ENCODE measurements at regions not wholly inside any gene's neighbourhood (a gene's known extent, or its start where the extent isn't known, plus 50 kb on each side); places are given as distances from the start of the nearest gene placed in this dataset.

DNA sequence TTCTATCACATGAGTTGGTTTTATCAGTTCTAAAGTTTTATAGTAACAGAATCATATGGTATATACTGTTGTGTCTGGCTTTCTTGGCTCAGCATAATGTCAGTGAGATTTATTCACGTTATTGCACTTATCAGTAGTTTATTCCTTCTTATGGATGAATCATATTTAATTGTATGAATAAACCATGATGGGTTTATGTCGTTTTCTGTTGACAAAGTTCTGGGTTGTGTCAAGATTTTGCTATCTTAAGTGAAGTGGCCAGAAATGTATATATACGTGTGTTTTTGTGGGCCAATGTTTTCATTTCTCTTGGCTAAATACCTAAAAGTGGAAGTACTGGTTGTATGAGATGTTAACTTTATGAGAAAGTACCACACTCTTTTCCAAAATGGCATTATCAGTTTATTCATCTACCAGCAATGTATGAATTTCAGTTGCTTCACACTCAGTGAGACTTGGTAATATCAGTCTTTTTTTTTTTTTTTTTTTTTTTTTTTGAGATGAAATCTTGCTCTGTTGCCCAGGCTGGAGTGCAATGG lies 112.4 kb upstream of the DCBLD2 start:
- no peak overlapping the region for H3K4me3 ChIP-seq
- no peaks in the 10 kb centered on the region for H3K36me3 ChIP-seq
- TF ChIP-seq EP300 (IDR thresholded peaks at IDR 0.05) (no peak), POLR2A (IDR thresholded peaks at IDR 0.05) (no peak), POLR2AphosphoS5 (IDR thresholded peaks at IDR 0.05) (no peak)
- 49 to 54% methylated on average over 3 of the region's 3 CpGs for WGBS, 2 donors (ENCODE audit: low coverage in 1 of 2)
- no peaks in the 10 kb centered on the region for H3K4me1 ChIP-seq
- no peaks in the 10 kb centered on the region for H3K27me3 ChIP-seq
- no peak for ATAC-seq
- no peaks in the 10 kb centered on the region for H3K9me3 ChIP-seq
- H3K27ac ChIP-seq: no peak overlapping the region

DNA sequence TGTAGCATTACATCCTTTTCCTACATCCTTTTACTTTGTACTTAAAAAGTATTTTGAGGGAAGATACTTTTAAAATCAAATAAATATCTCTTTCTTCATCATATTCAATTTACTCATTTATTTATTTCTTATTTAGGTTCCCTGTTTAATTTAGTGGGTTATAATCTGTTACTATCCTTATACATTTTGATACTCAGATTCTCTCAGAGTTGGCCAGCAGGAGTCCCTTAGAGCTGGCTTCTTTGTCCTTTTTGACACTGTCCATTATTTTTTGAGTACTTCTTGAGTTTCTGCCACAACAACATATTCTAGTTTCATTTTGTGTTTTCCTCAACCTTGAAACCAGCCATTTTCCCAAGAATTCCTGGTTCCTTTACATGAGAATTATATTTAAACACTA lies 111.6 kb upstream of the DCBLD2 start:
- TF ChIP-seq POLR2AphosphoS5 (IDR thresholded peaks at IDR 0.05) (no peak), POLR2A (IDR thresholded peaks at IDR 0.05) (no peak), EP300 (IDR thresholded peaks at IDR 0.05) (no peak)
- TF ChIP-seq, protein P1, sequence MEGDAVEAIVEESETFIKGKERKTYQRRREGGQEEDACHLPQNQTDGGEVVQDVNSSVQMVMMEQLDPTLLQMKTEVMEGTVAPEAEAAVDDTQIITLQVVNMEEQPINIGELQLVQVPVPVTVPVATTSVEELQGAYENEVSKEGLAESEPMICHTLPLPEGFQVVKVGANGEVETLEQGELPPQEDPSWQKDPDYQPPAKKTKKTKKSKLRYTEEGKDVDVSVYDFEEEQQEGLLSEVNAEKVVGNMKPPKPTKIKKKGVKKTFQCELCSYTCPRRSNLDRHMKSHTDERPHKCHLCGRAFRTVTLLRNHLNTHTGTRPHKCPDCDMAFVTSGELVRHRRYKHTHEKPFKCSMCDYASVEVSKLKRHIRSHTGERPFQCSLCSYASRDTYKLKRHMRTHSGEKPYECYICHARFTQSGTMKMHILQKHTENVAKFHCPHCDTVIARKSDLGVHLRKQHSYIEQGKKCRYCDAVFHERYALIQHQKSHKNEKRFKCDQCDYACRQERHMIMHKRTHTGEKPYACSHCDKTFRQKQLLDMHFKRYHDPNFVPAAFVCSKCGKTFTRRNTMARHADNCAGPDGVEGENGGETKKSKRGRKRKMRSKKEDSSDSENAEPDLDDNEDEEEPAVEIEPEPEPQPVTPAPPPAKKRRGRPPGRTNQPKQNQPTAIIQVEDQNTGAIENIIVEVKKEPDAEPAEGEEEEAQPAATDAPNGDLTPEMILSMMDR (IDR thresholded peaks at IDR 0.05): no peak
- no peaks in the 10 kb centered on the region for H3K27me3 ChIP-seq

DNA sequence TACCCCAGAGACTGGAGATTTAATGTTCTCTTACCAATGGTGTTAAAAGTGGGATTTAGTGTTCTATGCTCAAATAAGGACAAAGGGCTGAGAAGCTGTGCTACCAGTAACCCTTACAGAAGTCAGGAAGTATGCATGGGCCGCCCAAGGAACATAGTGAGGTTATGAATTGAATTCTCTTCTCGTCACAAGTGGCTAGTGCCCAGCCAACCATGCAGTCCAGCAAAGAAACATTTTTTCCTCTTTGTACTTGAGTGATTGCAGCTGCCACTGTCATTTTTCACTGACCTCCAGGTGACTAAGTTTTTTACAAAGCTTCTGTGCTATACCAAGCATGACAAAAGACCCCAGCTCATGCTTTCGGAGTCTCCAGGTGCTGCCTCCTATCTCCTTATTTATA lies 110.6 kb upstream of the DCBLD2 start:
- Histone ChIP-seq H3K36me3 (no peaks in the 10 kb centered on the region), H3K27ac (no peak overlapping the region), H3K4me3 (no peak overlapping the region), H3K4me1 (no peaks in the 10 kb centered on the region), H3K9me3 (no peaks in the 10 kb centered on the region), H3K27me3 (no peaks in the 10 kb centered on the region)
- no peak for TF ChIP-seq POLR2AphosphoS5 (IDR thresholded peaks at IDR 0.05)
- TF ChIP-seq, protein P1 (IDR thresholded peaks at IDR 0.05): no peak
- no peak for TF ChIP-seq EP300 (IDR thresholded peaks at IDR 0.05)
- TF ChIP-seq POLR2A (IDR thresholded peaks at IDR 0.05): no peak
- 57 to 84% methylated on average over 3 of the region's 3 CpGs for WGBS, 2 donors (ENCODE audit: low coverage in 1 of 2)
- no peak for ATAC-seq

More for the DNA sequence above, 111.6 kb upstream of the DCBLD2 start:
- no peak for ATAC-seq
- Histone ChIP-seq H3K36me3 (no peaks in the 10 kb centered on the region), H3K4me1 (no peaks in the 10 kb centered on the region), H3K27ac (no peak overlapping the region), H3K9me3 (no peaks in the 10 kb centered on the region), H3K4me3 (no peak overlapping the region)

DNA sequence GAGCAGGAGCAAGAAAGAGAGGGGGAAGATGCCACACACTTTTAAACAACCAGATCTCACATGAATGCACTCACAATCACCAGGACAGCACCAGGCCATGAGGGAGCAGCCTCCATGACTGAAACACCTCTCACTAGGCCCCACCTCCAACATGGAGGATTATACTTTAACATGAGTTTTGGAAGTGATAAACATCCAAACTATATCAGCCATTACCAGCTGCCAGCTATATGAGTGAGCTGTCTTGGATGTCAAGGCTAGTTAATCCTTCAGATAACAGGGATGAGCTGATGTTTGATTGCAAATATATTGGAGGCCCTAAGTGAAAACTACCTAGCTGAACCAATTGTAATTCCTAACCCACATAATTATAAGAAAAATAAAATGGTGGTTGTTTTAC lies 108.4 kb upstream of the DCBLD2 start:
- no peaks in the 10 kb centered on the region for H3K27me3 ChIP-seq
- no peak overlapping the region for H3K27ac ChIP-seq
- TF ChIP-seq, protein P1 (IDR thresholded peaks at IDR 0.05): no peak
- TF ChIP-seq EP300 (IDR thresholded peaks at IDR 0.05) (no peak), POLR2AphosphoS5 (IDR thresholded peaks at IDR 0.05) (no peak)
- H3K36me3 ChIP-seq: no peaks in the 10 kb centered on the region
- H3K9me3 ChIP-seq: no peaks in the 10 kb centered on the region
- no peaks in the 10 kb centered on the region for H3K4me1 ChIP-seq
- ATAC-seq: no peak
- H3K4me3 ChIP-seq: no peak overlapping the region

DNA sequence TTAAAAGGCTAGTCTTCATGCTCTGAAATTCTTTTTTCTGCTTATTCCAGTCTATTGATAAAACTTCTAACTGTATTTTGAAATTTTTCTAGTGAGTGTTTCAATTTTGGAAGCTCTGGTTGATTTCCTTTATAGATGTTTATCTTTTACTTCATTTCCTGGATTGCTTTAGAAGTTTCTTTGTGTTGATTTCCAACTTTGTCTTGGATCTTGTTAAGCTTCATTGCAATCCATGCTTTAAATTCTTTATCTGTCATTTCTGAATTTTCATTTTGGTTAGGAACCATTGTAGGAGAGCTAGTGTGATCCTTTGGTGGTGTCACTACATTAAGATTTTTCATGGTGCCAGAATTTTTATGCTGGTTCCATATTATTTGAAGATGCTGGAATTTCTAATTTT lies 105.2 kb upstream of the DCBLD2 start:
- Histone ChIP-seq H3K27me3 (no peaks in the 10 kb centered on the region), H3K4me1 (no peaks in the 10 kb centered on the region), H3K36me3 (no peaks in the 10 kb centered on the region), H3K9me3 (no peaks in the 10 kb centered on the region), H3K27ac (no peak overlapping the region), H3K4me3 (no peak overlapping the region)
- ATAC-seq: no peak
- no peak for TF ChIP-seq POLR2A (IDR thresholded peaks at IDR 0.05)

DNA sequence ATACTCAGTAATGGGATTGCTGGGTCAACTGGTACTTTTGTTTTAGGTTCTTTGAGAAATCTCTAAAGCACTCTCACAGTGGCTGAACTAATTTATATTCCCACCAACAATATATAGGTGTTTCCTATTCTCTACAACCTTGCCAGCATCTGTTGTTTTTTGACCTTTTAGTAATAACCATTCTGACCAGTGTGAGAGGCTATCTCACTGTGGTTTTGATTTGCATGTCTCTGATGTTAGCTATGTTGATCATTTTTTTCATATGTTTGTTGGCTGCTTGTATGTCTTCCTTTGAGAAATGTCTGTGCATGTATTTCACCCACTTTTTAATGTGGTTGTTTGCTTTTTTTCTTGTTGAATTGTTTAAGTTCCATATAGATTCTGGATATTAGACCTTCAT lies 98.2 kb upstream of the DCBLD2 start:
- no peak for ATAC-seq
- Histone ChIP-seq H3K27me3 (no peaks in the 10 kb centered on the region), H3K27ac (no peak overlapping the region), H3K4me1 (no peaks in the 10 kb centered on the region), H3K4me3 (no peak overlapping the region), H3K9me3 (no peaks in the 10 kb centered on the region), H3K36me3 (no peaks in the 10 kb centered on the region)
- no peak for TF ChIP-seq POLR2AphosphoS5 (IDR thresholded peaks at IDR 0.05)
- TF ChIP-seq, protein P1 (IDR thresholded peaks at IDR 0.05): no peak
- TF ChIP-seq EP300 (IDR thresholded peaks at IDR 0.05): no peak
- TF ChIP-seq POLR2A (IDR thresholded peaks at IDR 0.05): no peak

Measured in gastroesophageal sphincter (tissue), 4 donors.